WERI-Rb-1 (cell line): ENCODE measurements at regions not wholly inside any gene's neighbourhood (a gene's known extent, or its start where the extent isn't known, plus 50 kb on each side); places are given as distances from the start of the nearest gene placed in this dataset.

Experiments used
- DNase-seq: peaks from one replicate; pipeline ENCODE4 v3.0.0-alpha.2; 2020
- H3K27ac ChIP-seq: fragments of 250-450 bp; sonication (Bioruptor Pico); 2 replicates; pipeline ENCODE4 v1.5.1; 2020; ENCODE audit warnings: mild to moderate bottlenecking, moderate library complexity
- H3K27me3 ChIP-seq: fragments of 250-450 bp; sonication (Bioruptor Pico); 2 replicates; pipeline ENCODE4 v1.5.1; 2021; ENCODE audit warnings: mild to moderate bottlenecking, low read depth, moderate library complexity; ENCODE audit not compliant: insufficient read depth, severe bottlenecking
- H3K36me3 ChIP-seq: fragments of 250-450 bp; sonication (Bioruptor Pico); 2 replicates; pipeline ENCODE4 v1.5.1; 2020; ENCODE audit warnings: mild to moderate bottlenecking, moderate library complexity
- H3K4me3 ChIP-seq: 2 replicates; pipeline ENCODE4 v1.5.1; 2011; ENCODE audit warnings: low read depth, mild to moderate bottlenecking, control low read depth, low read length
- H3K9me3 ChIP-seq: fragments of 250-450 bp; sonication (Bioruptor Pico); 2 replicates; pipeline ENCODE4 v1.5.1; 2021; ENCODE audit warnings: mild to moderate bottlenecking, moderate library complexity; ENCODE audit not compliant: severe bottlenecking
- TF ChIP-seq, protein P1 (sequence below): IDR thresholded peaks from 2 replicates; pipeline ENCODE4 v1.5.1; 2011; ENCODE audit warnings: low read depth, mild to moderate bottlenecking, control low read depth, inconsistent platforms, low read length

DNA sequence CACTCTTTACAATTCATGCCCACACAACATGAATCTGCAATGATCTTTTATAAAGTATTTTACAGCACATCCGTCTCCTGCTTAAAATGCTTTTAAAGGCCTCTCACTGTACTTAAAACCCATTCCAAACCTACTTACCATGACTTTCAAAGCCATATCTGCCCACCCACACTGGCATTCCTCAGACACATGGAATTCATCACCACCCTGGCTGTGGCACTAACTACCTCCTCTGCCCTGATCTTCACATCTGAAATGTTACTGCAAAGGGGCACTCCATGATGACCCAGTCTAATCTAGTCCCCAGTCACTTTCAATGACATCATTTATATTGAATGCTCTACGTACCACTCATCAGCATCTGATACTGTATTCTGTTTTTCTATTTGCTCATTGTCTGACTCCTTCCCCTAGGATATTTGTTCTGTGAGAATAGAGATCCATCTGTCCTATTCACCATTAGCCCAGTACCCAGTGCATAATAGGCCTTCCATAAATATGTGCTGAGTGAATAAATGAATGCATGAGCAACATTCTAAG lies 193.2 kb upstream of the KIF2A start:
- no peak for DNase-seq
- TF ChIP-seq, protein P1, sequence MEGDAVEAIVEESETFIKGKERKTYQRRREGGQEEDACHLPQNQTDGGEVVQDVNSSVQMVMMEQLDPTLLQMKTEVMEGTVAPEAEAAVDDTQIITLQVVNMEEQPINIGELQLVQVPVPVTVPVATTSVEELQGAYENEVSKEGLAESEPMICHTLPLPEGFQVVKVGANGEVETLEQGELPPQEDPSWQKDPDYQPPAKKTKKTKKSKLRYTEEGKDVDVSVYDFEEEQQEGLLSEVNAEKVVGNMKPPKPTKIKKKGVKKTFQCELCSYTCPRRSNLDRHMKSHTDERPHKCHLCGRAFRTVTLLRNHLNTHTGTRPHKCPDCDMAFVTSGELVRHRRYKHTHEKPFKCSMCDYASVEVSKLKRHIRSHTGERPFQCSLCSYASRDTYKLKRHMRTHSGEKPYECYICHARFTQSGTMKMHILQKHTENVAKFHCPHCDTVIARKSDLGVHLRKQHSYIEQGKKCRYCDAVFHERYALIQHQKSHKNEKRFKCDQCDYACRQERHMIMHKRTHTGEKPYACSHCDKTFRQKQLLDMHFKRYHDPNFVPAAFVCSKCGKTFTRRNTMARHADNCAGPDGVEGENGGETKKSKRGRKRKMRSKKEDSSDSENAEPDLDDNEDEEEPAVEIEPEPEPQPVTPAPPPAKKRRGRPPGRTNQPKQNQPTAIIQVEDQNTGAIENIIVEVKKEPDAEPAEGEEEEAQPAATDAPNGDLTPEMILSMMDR, result no peak
- H3K27me3 ChIP-seq, result peaks cover 11% of the 10 kb centered on the region
- no peaks in the 10 kb centered on the region for H3K9me3 ChIP-seq
- no peak overlapping the region for H3K4me3 ChIP-seq
- no peaks in the 10 kb centered on the region for H3K36me3 ChIP-seq
- no peak overlapping the region for H3K27ac ChIP-seq

DNA sequence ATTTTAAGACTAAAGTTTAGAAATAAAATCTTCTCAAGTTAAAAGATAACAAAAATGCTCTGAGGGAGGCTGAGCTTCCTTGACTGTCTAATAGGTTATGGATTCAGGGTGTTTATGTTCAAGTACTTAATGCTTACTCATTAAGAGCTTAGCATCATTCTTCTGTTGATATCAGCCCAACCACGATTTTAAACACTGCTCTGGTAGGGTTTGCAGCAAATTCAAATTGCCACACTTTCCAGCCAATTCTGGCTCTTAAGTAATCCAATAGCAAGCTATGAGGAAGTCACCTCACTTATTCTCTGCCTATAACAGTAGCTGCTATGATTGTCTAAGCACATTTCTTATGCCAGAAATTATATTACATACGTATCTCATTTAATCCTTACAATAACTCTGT lies 191.0 kb upstream of the KIF2A start:
- Histone ChIP-seq H3K36me3 (no peaks in the 10 kb centered on the region), H3K4me3 (no peak overlapping the region), H3K9me3 (no peaks in the 10 kb centered on the region), H3K27me3 (peaks cover 11% of the 10 kb centered on the region), H3K27ac (no peak overlapping the region)
- no peak for DNase-seq
- TF ChIP-seq, protein P1, result no peak

DNA sequence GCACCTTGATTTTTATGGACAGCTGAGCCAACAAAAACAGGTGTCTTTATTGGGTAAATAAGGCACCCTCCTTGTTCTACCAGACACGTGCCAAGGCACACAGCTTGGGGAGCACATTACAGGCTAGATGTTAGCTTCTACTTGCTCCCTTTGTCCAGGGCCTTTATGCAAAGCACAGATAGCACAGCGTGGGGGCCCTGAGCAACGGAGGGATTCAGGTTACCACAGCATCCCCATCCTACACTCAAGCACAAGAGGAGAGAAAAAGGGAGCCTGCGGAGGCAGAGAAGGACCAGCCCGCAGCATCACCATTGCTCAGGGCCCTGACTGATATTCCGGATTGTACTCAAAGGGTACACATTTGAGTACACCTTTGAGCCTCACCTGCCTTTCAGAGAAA lies 181.7 kb upstream of the KIF2A start:
- Histone ChIP-seq H3K9me3 (no peaks in the 10 kb centered on the region), H3K4me3 (no peak overlapping the region), H3K27ac (no peak overlapping the region), H3K27me3 (peaks cover 6% of the 10 kb centered on the region), H3K36me3 (no peaks in the 10 kb centered on the region)
- TF ChIP-seq, protein P1, result no peak
- no peak for DNase-seq

DNA sequence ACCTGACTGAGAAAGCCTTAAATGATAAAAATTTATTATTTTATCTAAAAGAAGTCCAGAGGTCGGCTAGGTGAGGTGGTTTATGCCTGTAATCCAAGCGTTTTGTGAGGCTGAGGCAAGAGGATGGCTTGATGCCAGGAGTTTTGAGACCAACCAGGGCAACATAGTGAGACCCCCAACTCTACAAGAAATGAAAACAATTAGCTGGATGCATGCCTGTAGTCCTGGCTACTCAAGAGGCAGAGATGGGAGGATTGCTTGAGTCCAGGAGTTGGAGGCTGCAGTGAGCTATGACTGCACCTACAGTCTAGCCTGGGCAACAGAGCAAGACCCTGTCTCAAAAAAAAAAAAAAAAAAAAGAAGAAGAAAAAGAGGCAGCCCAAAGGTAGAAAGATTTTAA lies 179.9 kb upstream of the KIF2A start:
- TF ChIP-seq, protein P1, result no peak
- no peaks in the 10 kb centered on the region for H3K9me3 ChIP-seq
- H3K4me3 ChIP-seq, result no peak overlapping the region

DNA sequence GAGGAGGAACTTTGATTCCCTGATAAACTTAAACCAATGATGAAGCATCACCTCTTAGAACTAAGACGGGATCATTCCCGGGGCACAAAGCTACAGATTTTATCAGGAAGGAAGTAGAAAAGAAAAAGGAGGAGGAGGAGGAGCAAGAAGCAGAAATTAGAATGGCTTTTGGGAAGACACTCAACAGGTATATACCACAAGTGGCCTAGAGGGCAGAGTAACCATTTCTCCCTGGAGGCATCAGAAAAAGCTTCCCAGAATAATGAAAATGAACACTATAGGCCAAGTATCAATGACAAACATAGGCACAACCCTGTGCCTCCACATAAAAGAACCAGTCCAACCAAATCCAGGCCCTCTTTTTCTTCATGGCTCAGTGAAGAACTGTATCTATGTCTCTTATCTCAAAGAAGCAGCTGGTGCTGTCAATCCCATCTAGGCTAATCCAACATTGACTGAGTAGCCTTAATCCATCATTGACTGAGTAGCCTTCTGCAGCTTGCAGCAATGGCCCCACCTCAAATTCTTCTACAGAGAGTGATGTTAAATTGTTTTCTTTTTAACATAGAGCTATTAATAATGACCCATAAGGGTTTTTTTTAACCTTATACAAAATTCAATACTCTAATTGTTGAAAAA lies 178.8 kb upstream of the KIF2A start:
- no peaks in the 10 kb centered on the region for H3K9me3 ChIP-seq
- no peak overlapping the region for H3K4me3 ChIP-seq
- H3K27me3 ChIP-seq, result peaks cover 8% of the 10 kb centered on the region
- DNase-seq, result peak; percentile 41
- TF ChIP-seq, protein P1, result no peak
- no peak overlapping the region for H3K27ac ChIP-seq
- H3K36me3 ChIP-seq, result no peaks in the 10 kb centered on the region

More for the DNA sequence above, 179.9 kb upstream of the KIF2A start:
- Histone ChIP-seq H3K27ac (no peak overlapping the region), H3K27me3 (peaks cover 6% of the 10 kb centered on the region), H3K36me3 (no peaks in the 10 kb centered on the region)
- no peak for DNase-seq

DNA sequence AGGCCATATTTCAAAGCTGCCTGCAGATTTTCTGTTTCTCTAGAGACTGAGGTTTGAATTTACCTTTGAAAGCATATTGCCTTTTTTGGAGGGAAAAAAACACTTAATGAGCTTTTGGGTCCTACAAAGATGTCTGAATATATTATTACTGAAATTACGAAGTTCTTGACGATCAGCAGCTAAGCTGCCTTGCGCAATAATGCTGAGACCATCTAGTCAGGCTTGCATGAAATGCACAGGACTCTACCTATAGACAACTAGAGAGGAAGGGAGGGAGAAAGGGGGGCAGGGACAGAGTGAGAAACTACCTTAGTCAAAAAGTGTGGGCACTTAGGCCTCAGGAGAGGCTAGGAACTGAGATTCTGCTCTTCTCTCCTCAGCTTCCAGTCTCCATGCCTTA lies 175.9 kb upstream of the KIF2A start:
- H3K4me3 ChIP-seq, result no peak overlapping the region
- no peaks in the 10 kb centered on the region for H3K9me3 ChIP-seq
- H3K27ac ChIP-seq, result no peak overlapping the region
- TF ChIP-seq, protein P1, result no peak
- DNase-seq, result no peak
- H3K36me3 ChIP-seq, result no peaks in the 10 kb centered on the region
- H3K27me3 ChIP-seq, result peaks cover 2% of the 10 kb centered on the region
